BLaER1 (cell line): ENCODE measurements at regions not wholly inside any gene's neighbourhood (a gene's known extent, or its start where the extent isn't known, plus 50 kb on each side); places are given as distances from the start of the nearest gene placed in this dataset.

Experiments
- H3K27ac ChIP-seq: shearing (Covaris generic); formaldehyde crosslinking; 2 replicates; pipeline ENCODE4 v1.8.1; 2022
- H3K27me3 ChIP-seq: shearing (Covaris generic); formaldehyde crosslinking; 2 replicates; pipeline ENCODE4 v1.8.1; 2022
- H3K36me3 ChIP-seq: shearing (Covaris generic); formaldehyde crosslinking; 2 replicates; pipeline ENCODE4 v1.8.1; 2022
- H3K4me1 ChIP-seq: shearing (Covaris generic); formaldehyde crosslinking; 2 replicates; pipeline ENCODE4 v1.8.1; 2022
- H3K4me2 ChIP-seq: shearing (Covaris generic); formaldehyde crosslinking; 2 replicates; pipeline ENCODE4 v1.8.1; 2022
- H3K4me3 ChIP-seq: shearing (Covaris generic); formaldehyde crosslinking; 2 replicates; pipeline ENCODE4 v1.8.1; 2022
- H3K9ac ChIP-seq: shearing (Covaris generic); formaldehyde crosslinking; 2 replicates; pipeline ENCODE4 v1.8.1; 2022
- H3K9me3 ChIP-seq: shearing (Covaris generic); formaldehyde crosslinking; 2 replicates; pipeline ENCODE4 v1.8.1; 2022
- H4K20me1 ChIP-seq: shearing (Covaris generic); formaldehyde crosslinking; 2 replicates; pipeline ENCODE4 v1.8.1; 2022
- Cebpa-rat ChIP-seq: shearing (Covaris generic); IDR thresholded peaks from 2 replicates; pipeline ENCODE4 v1.8.1; 2022

DNA sequence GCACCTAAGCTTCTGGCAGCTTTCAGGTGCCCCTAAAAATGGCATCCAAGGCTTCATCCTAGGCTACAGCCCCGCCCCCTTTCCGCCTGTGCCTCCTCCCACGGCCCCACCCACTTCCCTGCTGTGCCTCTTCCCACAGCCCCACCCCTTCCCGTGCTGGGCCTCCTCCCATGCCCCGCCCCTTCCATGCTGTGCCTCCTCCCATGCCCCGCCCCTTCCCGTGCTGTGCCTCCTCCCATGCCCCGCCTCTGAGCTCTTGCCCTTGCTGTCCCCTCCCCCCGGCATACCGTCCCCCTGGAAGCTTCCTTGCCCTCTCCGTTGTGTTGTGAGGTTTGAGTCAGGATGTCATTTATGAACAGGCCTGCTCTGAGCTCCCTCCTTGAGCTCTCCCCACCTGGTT is 228.5 kb upstream of the AJAP1 start:
- no peaks in the 10 kb centered on the region for H3K36me3 ChIP-seq
- H3K9ac ChIP-seq, result no peak overlapping the region
- peaks cover under 1% of the 10 kb centered on the region; the same call in 1 of the 2 replicates for H3K9me3 ChIP-seq
- H3K4me2 ChIP-seq, result no peak overlapping the region
- H3K4me3 ChIP-seq, result no peak overlapping the region
- no peaks in the 10 kb centered on the region for H4K20me1 ChIP-seq
- no peak for TF ChIP-seq Cebpa-rat
- H3K4me1 ChIP-seq, result peaks cover 36% of the 10 kb centered on the region
- no peak overlapping the region for H3K27ac ChIP-seq
- no peaks in the 10 kb centered on the region for H3K27me3 ChIP-seq

DNA sequence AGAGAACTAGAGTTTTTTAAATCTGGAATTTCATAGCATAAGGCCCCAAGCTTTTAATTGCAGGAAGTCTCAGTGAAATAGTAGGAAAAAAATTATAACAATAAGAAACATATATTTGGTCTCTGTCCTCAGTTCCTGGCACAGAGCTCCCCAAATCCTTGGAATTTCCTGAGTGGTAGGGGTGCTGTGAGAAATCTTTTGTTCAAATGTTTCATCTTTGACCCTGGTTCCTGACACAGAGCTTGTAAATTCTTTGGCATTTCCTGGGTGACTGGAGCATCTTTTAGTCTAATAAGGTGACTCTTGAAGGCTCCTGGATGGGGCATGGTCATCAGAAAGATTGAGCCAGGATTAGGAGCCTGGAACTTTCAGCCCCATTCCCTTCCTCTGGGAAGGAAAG is 225.7 kb upstream of the AJAP1 start:
- Histone ChIP-seq H3K9ac (no peak overlapping the region), H3K27me3 (no peaks in the 10 kb centered on the region), H3K27ac (no peak overlapping the region), H3K4me3 (no peak overlapping the region), H4K20me1 (no peaks in the 10 kb centered on the region), H3K36me3 (no peaks in the 10 kb centered on the region), H3K4me1 (peaks cover 7% of the 10 kb centered on the region), H3K9me3 (no peaks in the 10 kb centered on the region), H3K4me2 (no peak overlapping the region)
- TF ChIP-seq Cebpa-rat, result no peak

DNA sequence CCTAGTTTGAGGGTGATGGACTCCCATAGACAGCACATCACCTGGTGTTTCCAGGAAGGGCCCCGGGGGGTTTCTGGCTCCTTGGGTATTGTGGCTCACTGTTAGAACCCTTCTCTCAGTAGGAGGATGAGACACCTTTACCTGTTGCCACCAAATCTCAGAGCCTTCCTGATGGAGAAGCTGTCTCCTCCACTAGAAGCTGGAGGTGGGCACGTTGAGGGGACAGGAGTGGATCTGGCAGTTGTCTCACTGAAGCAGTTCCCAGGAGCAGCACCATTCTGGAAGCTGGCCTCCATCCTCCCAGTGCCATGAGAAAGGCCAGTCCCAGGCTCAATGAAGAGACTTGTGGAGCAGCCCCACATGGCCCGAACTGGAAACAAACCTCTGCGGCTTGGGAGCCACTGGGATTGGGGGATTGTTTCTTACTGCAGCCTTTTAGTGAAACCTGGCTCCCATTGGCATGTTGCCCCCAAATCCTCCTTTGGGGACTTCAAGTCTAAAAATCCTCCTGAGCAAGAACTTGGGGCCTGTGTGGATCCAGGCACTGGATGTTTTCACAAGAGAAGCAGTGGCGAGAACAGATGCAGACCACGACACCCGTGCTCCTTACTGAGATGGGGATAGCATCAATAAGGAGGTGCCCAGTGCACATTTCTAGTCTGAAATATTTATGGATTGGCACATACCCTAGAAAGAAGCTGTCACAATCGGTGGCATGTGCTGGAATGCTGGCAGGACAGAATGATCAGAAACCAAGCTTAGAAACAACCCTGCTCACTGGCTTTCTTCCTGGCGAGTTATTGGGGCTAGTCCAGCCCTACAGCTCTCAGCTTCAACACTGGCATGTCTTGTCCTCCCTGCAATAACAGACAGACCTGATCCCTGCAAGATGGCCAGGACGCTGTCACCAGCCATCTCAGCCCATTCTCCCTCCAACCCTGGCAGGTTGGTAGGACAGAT is 223.7 kb upstream of the AJAP1 start:
- H3K4me3 ChIP-seq, result no peak overlapping the region
- 0 out of 2 replicates have a peak, but pooled peaks cover 3% of the 10 kb centered on the region for H3K9me3 ChIP-seq
- no peaks in the 10 kb centered on the region for H3K4me1 ChIP-seq
- no peak for TF ChIP-seq Cebpa-rat
- no peak overlapping the region for H3K27ac ChIP-seq
- no peaks in the 10 kb centered on the region for H4K20me1 ChIP-seq
- H3K4me2 ChIP-seq, result no peak overlapping the region
- H3K36me3 ChIP-seq, result no peaks in the 10 kb centered on the region
- no peak overlapping the region for H3K9ac ChIP-seq
- no peaks in the 10 kb centered on the region for H3K27me3 ChIP-seq

DNA sequence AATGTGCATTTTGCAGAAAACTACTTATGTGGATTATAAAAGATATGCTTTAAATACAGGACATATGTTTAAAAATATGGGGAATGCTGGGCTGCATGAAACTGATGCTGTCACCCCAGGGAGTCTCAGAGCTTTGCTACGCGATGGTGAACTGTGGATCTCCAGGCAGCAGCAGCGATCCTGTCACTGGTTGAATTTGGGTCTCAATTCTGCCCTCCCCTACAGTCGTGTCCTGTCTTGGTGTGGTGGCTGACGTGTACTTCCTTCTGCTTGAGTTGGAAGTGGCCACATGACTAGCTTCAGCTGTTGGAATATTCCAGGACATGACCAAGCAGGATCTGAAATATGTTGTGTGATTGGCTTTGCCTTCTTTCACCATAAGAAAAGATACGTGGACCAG is 222.9 kb upstream of the AJAP1 start:
- no peaks in the 10 kb centered on the region for H3K4me1 ChIP-seq
- no peaks in the 10 kb centered on the region for H3K27me3 ChIP-seq
- no peaks in the 10 kb centered on the region for H4K20me1 ChIP-seq
- no peak overlapping the region for H3K4me3 ChIP-seq
- no peak overlapping the region for H3K9ac ChIP-seq
- 0 out of 2 replicates have a peak, but pooled peaks cover 3% of the 10 kb centered on the region for H3K9me3 ChIP-seq
- H3K36me3 ChIP-seq, result no peaks in the 10 kb centered on the region
- TF ChIP-seq Cebpa-rat, result no peak
- H3K4me2 ChIP-seq, result no peak overlapping the region
- no peak overlapping the region for H3K27ac ChIP-seq

DNA sequence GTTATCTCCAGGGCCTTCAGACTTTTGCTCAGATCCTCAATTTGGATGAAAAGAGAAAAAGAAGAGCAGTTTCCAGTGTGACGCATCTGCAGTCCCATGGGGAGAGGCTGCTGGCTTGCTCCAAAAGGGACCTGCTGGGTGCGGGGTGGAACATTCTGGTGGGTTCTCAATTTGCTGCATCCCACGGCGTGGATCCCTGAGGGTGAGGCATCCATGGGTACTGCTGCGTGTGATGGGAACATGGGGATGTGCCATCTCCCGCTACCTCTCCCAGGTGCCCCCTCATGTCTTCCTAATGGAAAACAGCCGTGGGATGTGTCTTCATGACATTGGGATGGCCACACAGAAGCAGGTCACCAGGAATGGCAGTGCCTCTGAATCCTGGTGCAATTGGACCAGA is 221.3 kb upstream of the AJAP1 start:
- Histone ChIP-seq H3K4me1 (no peaks in the 10 kb centered on the region), H3K4me3 (no peak overlapping the region), H3K27me3 (no peaks in the 10 kb centered on the region), H3K9ac (no peak overlapping the region), H4K20me1 (no peaks in the 10 kb centered on the region), H3K27ac (no peak overlapping the region), H3K4me2 (no peak overlapping the region), H3K36me3 (no peaks in the 10 kb centered on the region), H3K9me3 (0 out of 2 replicates have a peak, but pooled peaks cover 15% of the 10 kb centered on the region)
- TF ChIP-seq Cebpa-rat, result no peak

DNA sequence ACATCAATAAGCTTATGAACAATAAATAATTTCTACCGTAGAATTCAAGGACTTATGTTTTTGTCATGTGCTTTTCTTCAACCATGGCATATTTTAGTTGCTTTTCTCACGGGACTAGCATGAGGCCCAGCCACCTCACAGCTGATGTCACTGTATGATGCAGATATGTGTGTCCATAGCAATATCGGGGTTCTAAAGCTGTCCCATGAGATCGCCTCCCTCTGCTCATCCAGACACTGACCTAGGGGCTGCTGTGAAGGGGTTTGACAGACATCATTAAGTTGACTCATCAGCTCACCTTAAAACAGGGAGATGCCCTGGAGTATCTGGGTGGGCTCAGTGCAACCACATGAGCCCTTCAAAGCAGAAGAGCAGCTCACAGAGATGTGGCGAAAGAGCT is 210.3 kb upstream of the AJAP1 start:
- Histone ChIP-seq H3K4me3 (no peak overlapping the region), H3K9ac (no peak overlapping the region), H3K9me3 (no peaks in the 10 kb centered on the region), H4K20me1 (no peaks in the 10 kb centered on the region), H3K27me3 (no peaks in the 10 kb centered on the region), H3K4me1 (no peaks in the 10 kb centered on the region), H3K27ac (no peak overlapping the region), H3K36me3 (no peaks in the 10 kb centered on the region), H3K4me2 (no peak overlapping the region)
- TF ChIP-seq Cebpa-rat, result no peak

DNA sequence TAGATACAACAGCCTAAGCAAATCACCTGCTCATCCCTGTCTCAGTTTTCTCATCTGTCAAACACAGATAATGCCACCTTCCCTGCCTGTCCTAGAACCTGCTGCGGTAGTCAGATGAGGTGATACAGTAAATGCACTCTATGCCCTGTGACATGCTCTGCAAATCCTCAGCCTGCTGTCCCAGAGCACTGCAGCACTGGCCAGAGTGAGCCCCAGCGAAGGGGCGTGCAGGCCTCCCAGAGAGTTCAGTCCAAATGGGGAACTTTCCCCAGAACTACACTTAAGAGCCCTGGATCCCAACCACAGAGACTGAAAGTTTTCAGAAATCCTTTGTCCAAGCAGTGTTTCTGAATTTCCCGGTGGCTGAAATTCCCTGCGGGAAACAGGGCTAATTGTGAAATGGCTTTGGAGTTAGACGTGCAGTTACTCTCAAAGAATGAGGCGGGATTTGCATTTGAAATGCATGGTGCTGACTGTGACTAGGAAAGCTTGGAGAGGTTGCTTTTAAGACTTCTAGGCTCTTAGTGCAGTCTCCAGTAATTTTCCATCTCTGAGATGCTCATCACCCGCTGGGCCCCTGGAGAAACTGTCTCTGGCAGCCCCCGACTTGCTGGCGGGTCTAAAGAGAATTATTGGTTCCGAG is 206.5 kb upstream of the AJAP1 start:
- Histone ChIP-seq H4K20me1 (no peaks in the 10 kb centered on the region), H3K27ac (no peak overlapping the region), H3K9me3 (no peaks in the 10 kb centered on the region), H3K9ac (no peak overlapping the region), H3K36me3 (no peaks in the 10 kb centered on the region), H3K4me3 (no peak overlapping the region), H3K4me1 (no peaks in the 10 kb centered on the region), H3K4me2 (no peak overlapping the region), H3K27me3 (no peaks in the 10 kb centered on the region)
- TF ChIP-seq Cebpa-rat, result no peak

DNA sequence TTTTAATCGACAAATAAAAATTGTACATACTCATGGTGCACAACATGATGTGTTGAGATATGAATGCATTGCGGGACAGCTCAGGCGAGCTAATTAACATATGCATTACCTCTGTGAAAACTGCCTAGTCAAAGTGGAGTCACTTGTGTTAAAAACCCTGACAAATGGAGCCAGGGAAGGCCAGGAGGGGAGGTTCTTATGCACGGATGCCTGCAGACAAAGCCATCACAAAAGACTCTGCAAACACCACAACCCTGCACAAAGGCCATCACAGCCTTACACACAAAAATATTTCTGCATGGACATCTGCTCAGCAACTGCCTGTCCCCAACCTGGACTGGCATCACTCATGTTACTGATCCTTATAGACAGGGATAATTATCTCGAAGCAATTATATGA is 204.4 kb upstream of the AJAP1 start:
- Histone ChIP-seq H3K27me3 (no peaks in the 10 kb centered on the region), H3K4me1 (no peaks in the 10 kb centered on the region; the same call in 1 of the 2 replicates), H3K27ac (no peak overlapping the region), H4K20me1 (no peaks in the 10 kb centered on the region), H3K9ac (no peak overlapping the region), H3K4me2 (no peak overlapping the region), H3K9me3 (peaks cover 14% of the 10 kb centered on the region), H3K4me3 (no peak overlapping the region), H3K36me3 (no peaks in the 10 kb centered on the region)
- TF ChIP-seq Cebpa-rat, result no peak

DNA sequence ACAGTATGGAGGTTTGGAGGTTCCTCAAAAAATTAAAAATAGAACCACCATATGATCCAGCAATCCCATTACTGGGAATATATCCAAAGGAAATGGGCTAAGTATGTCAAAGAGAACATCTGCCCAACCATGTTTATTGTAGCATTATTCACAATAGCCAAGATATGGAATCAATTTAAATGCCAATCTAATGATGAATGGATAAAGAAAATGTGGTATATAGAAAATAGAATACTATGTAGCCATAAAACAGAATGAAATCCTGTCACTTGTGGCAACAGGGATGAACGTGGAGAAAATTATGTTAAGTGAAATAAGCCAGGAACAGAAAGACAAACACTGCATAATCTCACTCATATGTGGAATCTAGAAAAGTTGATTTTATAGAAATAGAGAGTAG is 201.7 kb upstream of the AJAP1 start:
- Histone ChIP-seq H3K9me3 (peaks cover 41% of the 10 kb centered on the region), H3K4me2 (no peak overlapping the region), H3K4me3 (no peak overlapping the region), H3K4me1 (peaks cover 10% of the 10 kb centered on the region), H3K36me3 (no peaks in the 10 kb centered on the region), H3K27ac (no peak overlapping the region), H4K20me1 (no peaks in the 10 kb centered on the region), H3K27me3 (no peaks in the 10 kb centered on the region), H3K9ac (no peak overlapping the region)
- no peak for TF ChIP-seq Cebpa-rat

DNA sequence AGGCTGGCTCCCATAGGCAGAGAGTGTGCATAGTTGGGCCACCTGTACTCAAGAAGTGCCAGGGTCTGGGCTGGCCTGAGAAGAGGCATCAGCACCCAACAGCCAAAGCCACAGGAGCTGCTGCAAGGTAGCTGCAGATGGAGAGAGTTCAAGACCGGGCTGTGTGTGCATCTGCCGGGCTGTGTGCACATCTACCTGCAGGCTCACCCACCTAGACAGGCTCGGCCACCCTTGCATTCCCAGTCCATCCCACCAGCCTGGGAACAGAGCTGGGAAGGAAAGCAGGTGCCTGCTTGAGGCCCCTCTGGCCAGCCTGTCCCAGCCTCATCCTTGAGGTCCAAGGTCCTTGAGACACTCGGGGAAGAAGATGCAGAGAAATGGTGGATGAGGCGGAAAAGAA is 194.4 kb upstream of the AJAP1 start:
- no peak for TF ChIP-seq Cebpa-rat
- Histone ChIP-seq H3K9ac (no peak overlapping the region), H3K9me3 (peaks cover 50% of the 10 kb centered on the region)

More for the DNA sequence above, 194.4 kb upstream of the AJAP1 start:
- H3K4me1 ChIP-seq, result peaks cover 10% of the 10 kb centered on the region
- no peak overlapping the region for H3K4me2 ChIP-seq
- no peaks in the 10 kb centered on the region for H3K27me3 ChIP-seq
- no peaks in the 10 kb centered on the region for H4K20me1 ChIP-seq
- no peak overlapping the region for H3K27ac ChIP-seq
- no peaks in the 10 kb centered on the region for H3K36me3 ChIP-seq
- no peak overlapping the region for H3K4me3 ChIP-seq
